ENCODE measurements at regions not wholly inside any gene's neighbourhood (a gene's known extent, or its start where the extent isn't known, plus 50 kb on each side); places are given as distances from the start of the nearest gene placed in this dataset.

GRCh38 chr15:94683902-94684301, 452.5 kb downstream of the MCTP2 start:
- no peaks in the 10 kb centered on the region for H3K36me3 ChIP-seq (ENCODE audit: insufficient read depth, low read length)
- no peaks in the 10 kb centered on the region for H3K27me3 ChIP-seq (ENCODE audit: insufficient read depth, low read length, poor library complexity, severe bottlenecking)
- TF ChIP-seq EZH2phosphoT487 (IDR thresholded peaks at IDR 0.05; ENCODE audit: borderline replicate concordance), result no peak
- no peaks in the 10 kb centered on the region for H3K79me2 ChIP-seq (ENCODE audit: insufficient read depth, low read length)
- no peak overlapping the region for H3K4me2 ChIP-seq (ENCODE audit: low read depth, low read length, poor library complexity, severe bottlenecking)
- no peaks in the 10 kb centered on the region for H4K20me1 ChIP-seq (ENCODE audit: insufficient read depth, low read length, poor library complexity, severe bottlenecking)
- no peaks in the 10 kb centered on the region for H3F3A ChIP-seq (ENCODE audit: low read depth)
- H2AFZ ChIP-seq (ENCODE audit: low read length), result no peak overlapping the region
- H3K4me3 ChIP-seq (ENCODE audit: low read length, poor library complexity, severe bottlenecking), result no peak overlapping the region
- H3K9me2 ChIP-seq (replicated peaks; ENCODE audit: low read depth, low read length), result no peaks in the 10 kb centered on the region
- H3K9ac ChIP-seq (ENCODE audit: low read depth, low read length, poor library complexity, severe bottlenecking), result no peak overlapping the region
- H3K9me3 ChIP-seq (ENCODE audit: insufficient read depth, low read depth, low read length), result no peaks in the 10 kb centered on the region
- no peaks in the 10 kb centered on the region for H3K4me1 ChIP-seq (ENCODE audit: insufficient read depth, low read length, poor library complexity, severe bottlenecking)

- H3F3A ChIP-seq (ENCODE audit: low read depth), result no peaks in the 10 kb centered on the region
- H4K20me1 ChIP-seq (ENCODE audit: insufficient read depth, low read length, poor library complexity, severe bottlenecking), result no peaks in the 10 kb centered on the region
- no peaks in the 10 kb centered on the region for H3K4me1 ChIP-seq (ENCODE audit: insufficient read depth, low read length, poor library complexity, severe bottlenecking)
- H3K79me2 ChIP-seq (ENCODE audit: insufficient read depth, low read length), result no peaks in the 10 kb centered on the region
- TF ChIP-seq CTCF (conservative IDR thresholded peaks at IDR 0.05; ENCODE audit: low read length) (no peak), EZH2phosphoT487 (IDR thresholded peaks at IDR 0.05; ENCODE audit: borderline replicate concordance) (no peak)
- no peaks in the 10 kb centered on the region for H3K36me3 ChIP-seq (ENCODE audit: insufficient read depth, low read length)
- no peaks in the 10 kb centered on the region for H3K27me3 ChIP-seq (ENCODE audit: insufficient read depth, low read length, poor library complexity, severe bottlenecking)
- H2AFZ ChIP-seq (ENCODE audit: low read length), result no peak overlapping the region
- no peaks in the 10 kb centered on the region for H3K9me2 ChIP-seq (replicated peaks; ENCODE audit: low read depth, low read length)
- no peak overlapping the region for H3K4me2 ChIP-seq (ENCODE audit: low read depth, low read length, poor library complexity, severe bottlenecking)
- no peak overlapping the region for H3K4me3 ChIP-seq (ENCODE audit: low read length, poor library complexity, severe bottlenecking)
- H3K9ac ChIP-seq (ENCODE audit: low read depth, low read length, poor library complexity, severe bottlenecking), result no peak overlapping the region
- no peaks in the 10 kb centered on the region for H3K9me3 ChIP-seq (ENCODE audit: insufficient read depth, low read depth, low read length)
Measured at GRCh38 chr15:94691169-94691568, 459.8 kb downstream of the MCTP2 start.

DNA sequence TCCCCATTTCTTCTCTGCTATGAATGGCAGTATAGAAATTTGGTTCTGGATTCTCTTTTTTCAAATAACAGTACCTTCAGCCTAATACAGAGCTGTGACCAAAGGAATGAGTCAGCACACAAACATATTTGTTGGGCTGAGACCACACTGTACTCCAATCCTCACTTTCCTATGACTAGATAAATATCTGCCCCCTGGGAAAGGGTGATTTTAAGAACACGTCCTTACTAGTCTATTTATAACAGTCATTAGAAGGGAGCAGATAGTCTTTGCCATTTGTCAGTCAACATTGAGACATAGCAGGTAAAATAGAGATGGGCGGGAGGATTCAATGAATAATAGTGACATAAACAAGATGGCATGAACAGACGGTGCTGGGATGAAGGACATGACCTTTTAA, 461.3 kb downstream of the MCTP2 start:
- Histone ChIP-seq H3F3A (ENCODE audit: low read depth) (no peaks in the 10 kb centered on the region), H3K4me1 (ENCODE audit: insufficient read depth, low read length, poor library complexity, severe bottlenecking) (no peaks in the 10 kb centered on the region), H3K9me2 (replicated peaks; ENCODE audit: low read depth, low read length) (no peaks in the 10 kb centered on the region), H4K20me1 (ENCODE audit: insufficient read depth, low read length, poor library complexity, severe bottlenecking) (no peaks in the 10 kb centered on the region), H3K27me3 (ENCODE audit: insufficient read depth, low read length, poor library complexity, severe bottlenecking) (no peaks in the 10 kb centered on the region), H2AFZ (ENCODE audit: low read length) (no peak overlapping the region), H3K36me3 (ENCODE audit: insufficient read depth, low read length) (no peaks in the 10 kb centered on the region), H3K79me2 (ENCODE audit: insufficient read depth, low read length) (no peaks in the 10 kb centered on the region), H3K4me2 (ENCODE audit: low read depth, low read length, poor library complexity, severe bottlenecking) (no peak overlapping the region), H3K4me3 (ENCODE audit: low read length, poor library complexity, severe bottlenecking) (no peak overlapping the region), H3K9ac (ENCODE audit: low read depth, low read length, poor library complexity, severe bottlenecking) (no peak overlapping the region), H3K9me3 (ENCODE audit: insufficient read depth, low read depth, low read length) (no peaks in the 10 kb centered on the region)
- no peak for TF ChIP-seq EZH2phosphoT487 (IDR thresholded peaks at IDR 0.05; ENCODE audit: borderline replicate concordance)
- no peak for TF ChIP-seq CTCF (conservative IDR thresholded peaks at IDR 0.05; ENCODE audit: low read length)

DNA sequence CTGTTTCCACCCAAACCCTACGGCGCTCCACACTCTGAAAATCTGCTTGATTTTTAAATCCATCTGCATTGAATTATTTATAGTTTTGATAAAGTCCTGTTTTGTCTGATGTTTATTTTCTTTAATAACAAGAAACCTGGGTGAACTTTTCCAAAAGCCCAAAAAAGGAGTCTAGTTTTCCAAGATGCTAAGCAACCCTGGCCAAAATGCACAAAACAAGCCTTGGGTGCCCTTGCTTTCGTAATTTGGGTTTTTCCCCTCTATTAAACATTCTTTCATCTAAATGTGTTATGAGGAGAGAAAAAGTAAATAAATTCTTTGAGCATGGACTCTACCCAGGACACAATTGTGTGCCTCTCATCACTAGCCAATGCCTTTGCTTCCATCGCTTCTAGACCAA, 468.9 kb downstream of the MCTP2 start:
- Histone ChIP-seq H2AFZ (ENCODE audit: low read length) (no peak overlapping the region), H3K4me3 (ENCODE audit: low read length, poor library complexity, severe bottlenecking) (no peak overlapping the region), H3K9me2 (replicated peaks; ENCODE audit: low read depth, low read length) (no peaks in the 10 kb centered on the region), H3K4me1 (ENCODE audit: insufficient read depth, low read length, poor library complexity, severe bottlenecking) (no peaks in the 10 kb centered on the region), H3K27me3 (ENCODE audit: insufficient read depth, low read length, poor library complexity, severe bottlenecking) (no peaks in the 10 kb centered on the region), H3K9ac (ENCODE audit: low read depth, low read length, poor library complexity, severe bottlenecking) (no peak overlapping the region), H3K79me2 (ENCODE audit: insufficient read depth, low read length) (no peaks in the 10 kb centered on the region), H3K36me3 (ENCODE audit: insufficient read depth, low read length) (no peaks in the 10 kb centered on the region), H4K20me1 (ENCODE audit: insufficient read depth, low read length, poor library complexity, severe bottlenecking) (no peaks in the 10 kb centered on the region), H3F3A (ENCODE audit: low read depth) (no peaks in the 10 kb centered on the region), H3K9me3 (ENCODE audit: insufficient read depth, low read depth, low read length) (no peaks in the 10 kb centered on the region), H3K4me2 (ENCODE audit: low read depth, low read length, poor library complexity, severe bottlenecking) (no peak overlapping the region)
- TF ChIP-seq EZH2phosphoT487 (IDR thresholded peaks at IDR 0.05; ENCODE audit: borderline replicate concordance) (no peak), CTCF (conservative IDR thresholded peaks at IDR 0.05; ENCODE audit: low read length) (no peak)
